ENCODE measurements at regions not wholly inside any gene's neighbourhood (a gene's known extent, or its start where the extent isn't known, plus 50 kb on each side); places are given as distances from the start of the nearest gene placed in this dataset.

GRCh38 chr1:239835946-239836440, 255.7 kb upstream of the FMN2 start:
- DNase-seq, result no peak

- no peak for DNase-seq
Observed at GRCh38 chr1:239840336-239840735, 251.3 kb upstream of the FMN2 start.

- no peak for DNase-seq
Observed at GRCh38 chr1:239840790-239841189, 250.9 kb upstream of the FMN2 start.

- no peak for DNase-seq
Observed at GRCh38 chr1:239841631-239842030, 250.1 kb upstream of the FMN2 start.

GRCh38 chr1:239843541-239843940, 248.1 kb upstream of the FMN2 start:
- no peak for DNase-seq

- no peak for DNase-seq
Observed at GRCh38 chr1:239844833-239845232, 246.8 kb upstream of the FMN2 start.

- DNase-seq, result no peak
Observed at GRCh38 chr1:239854922-239855321, 236.8 kb upstream of the FMN2 start.

GRCh38 chr1:239856067-239856466, 235.6 kb upstream of the FMN2 start:
- DNase-seq, result no peak

- no peak for DNase-seq
Observed at GRCh38 chr1:239856924-239857323, 234.8 kb upstream of the FMN2 start.

- peak; percentile 65 for DNase-seq
Observed at GRCh38 chr1:239858057-239858456, 233.6 kb upstream of the FMN2 start.

GRCh38 chr1:239858529-239858928, 233.2 kb upstream of the FMN2 start:
- no peak for DNase-seq

- no peak for DNase-seq
Observed at GRCh38 chr1:239861985-239862384, 229.7 kb upstream of the FMN2 start.

- DNase-seq, result peak; percentile 36
Observed at GRCh38 chr1:239868058-239868832, 223.4 kb upstream of the FMN2 start.

GRCh38 chr1:239870194-239870593, 221.5 kb upstream of the FMN2 start:
- no peak for DNase-seq

GRCh38 chr1:239872626-239873025, 219.1 kb upstream of the FMN2 start:
- no peak for DNase-seq

GRCh38 chr1:239874831-239875230, 216.9 kb upstream of the FMN2 start:
- no peak for DNase-seq

GRCh38 chr1:239879321-239880170, 212.1 kb upstream of the FMN2 start:
- DNase-seq, result no peak

GRCh38 chr1:239882967-239883366, 208.7 kb upstream of the FMN2 start:
- no peak for DNase-seq

GRCh38 chr1:239884796-239885195, 206.9 kb upstream of the FMN2 start:
- DNase-seq, result no peak

GRCh38 chr1:239886266-239886665, 205.4 kb upstream of the FMN2 start:
- DNase-seq, result no peak

- DNase-seq, result no peak
Observed at GRCh38 chr1:239888639-239889038, 203.0 kb upstream of the FMN2 start.

GRCh38 chr1:239891621-239892358, 199.9 kb upstream of the FMN2 start:
- DNase-seq, result no peak

GRCh38 chr1:239892602-239893001, 199.1 kb upstream of the FMN2 start:
- DNase-seq, result no peak
